KMS-11 (cell line): ENCODE measurements at regions not wholly inside any gene's neighbourhood (a gene's known extent, or its start where the extent isn't known, plus 50 kb on each side); places are given as distances from the start of the nearest gene placed in this dataset.

Experiments used
- H2AFZ ChIP-seq: fragments of 200-600 bp; sonication (generic); 2 replicates; pipeline ENCODE4 v1.6.1; 2016; ENCODE audit warnings: antibody characterized with exemption, mixed run types, low read depth
- H3K27ac ChIP-seq: fragments of 200-600 bp; sonication (generic); 2 replicates; pipeline ENCODE4 v1.6.1; 2016; ENCODE audit warnings: mild to moderate bottlenecking, mixed run types
- H3K27me3 ChIP-seq: fragments of 200-600 bp; sonication (generic); 2 replicates; pipeline ENCODE4 v1.6.1; 2017; ENCODE audit warnings: mild to moderate bottlenecking, low read depth, mixed run types, moderate library complexity; ENCODE audit not compliant: insufficient read depth
- H3K36me3 ChIP-seq: fragments of 200-600 bp; sonication (generic); 2 replicates; pipeline ENCODE4 v1.6.1; 2017; ENCODE audit warnings: mild to moderate bottlenecking, mixed run types; ENCODE audit not compliant: insufficient read depth
- H3K4me1 ChIP-seq: fragments of 200-600 bp; sonication (generic); 2 replicates; pipeline ENCODE4 v1.6.1; 2016; ENCODE audit warnings: mild to moderate bottlenecking, low read depth, mixed run types; ENCODE audit not compliant: poor library complexity, severe bottlenecking
- H3K4me2 ChIP-seq: fragments of 200-600 bp; sonication (generic); 2 replicates; pipeline ENCODE4 v1.7.0; 2016; ENCODE audit warnings: mild to moderate bottlenecking, mixed run types
- H3K4me3 ChIP-seq: fragments of 200-600 bp; sonication (generic); IDR thresholded peaks from 2 replicates; pipeline ENCODE4 v1.6.1; 2017; ENCODE audit warnings: low read depth, low read length, mixed read lengths; ENCODE audit not compliant: insufficient read depth
- H3K79me2 ChIP-seq: fragments of 200-600 bp; sonication (generic); 2 replicates; pipeline ENCODE4 v1.6.1; 2016; ENCODE audit warnings: low read depth, mixed run types; ENCODE audit not compliant: insufficient read depth
- H3K9ac ChIP-seq: fragments of 200-600 bp; sonication (generic); 2 replicates; pipeline ENCODE4 v1.6.1; 2016; ENCODE audit warnings: mild to moderate bottlenecking, mixed run types
- H4K20me1 ChIP-seq: fragments of 200-600 bp; sonication (generic); 2 replicates; pipeline ENCODE4 v1.6.1; 2016; ENCODE audit warnings: mild to moderate bottlenecking, mixed run types; ENCODE audit not compliant: insufficient read depth
- CTCF ChIP-seq: fragments of 200-600 bp; sonication (generic); conservative IDR thresholded peaks from 2 replicates; pipeline ENCODE4 v1.6.1; 2017; ENCODE audit warnings: low read depth, mild to moderate bottlenecking, antibody characterized with exemption, low read length, moderate library complexity, mixed read lengths

- Histone ChIP-seq H3K27ac (peak overlapping the region; percentile 82; the same call in 1 of the 2 replicates), H4K20me1 (no peaks in the 10 kb centered on the region), H3K36me3 (no peaks in the 10 kb centered on the region), H3K9ac (peak overlapping the region; percentile 73; the same call in 1 of the 2 replicates), H3K4me3 (peak overlapping the region; percentile 29), H3K27me3 (no peaks in the 10 kb centered on the region), H2AFZ (peak overlapping the region; percentile 85), H3K4me1 (peaks cover 28% of the 10 kb centered on the region), H3K4me2 (peak overlapping the region; percentile 68; the same call in 1 of the 2 replicates), H3K79me2 (no peaks in the 10 kb centered on the region)
- TF ChIP-seq CTCF = no peak
These were observed 58.4 kb upstream of the ARID1B start for GRCh38 chr6:156718647-156719394.

- Histone ChIP-seq H3K36me3 (no peaks in the 10 kb centered on the region), H2AFZ (no peak overlapping the region), H3K4me2 (no peak overlapping the region), H3K79me2 (no peaks in the 10 kb centered on the region), H3K4me3 (no peak overlapping the region), H3K27ac (no peak overlapping the region), H3K9ac (no peak overlapping the region), H3K4me1 (peaks cover 28% of the 10 kb centered on the region), H4K20me1 (no peaks in the 10 kb centered on the region), H3K27me3 (no peaks in the 10 kb centered on the region)
- no peak for TF ChIP-seq CTCF
These were observed 59.6 kb upstream of the ARID1B start for GRCh38 chr6:156717542-156717941.

GRCh38 chr6:156715839-156716238 is 61.3 kb upstream of the ARID1B start:
- Histone ChIP-seq H3K4me2 (no peak overlapping the region), H2AFZ (no peak overlapping the region), H3K4me1 (peaks cover 25% of the 10 kb centered on the region), H3K36me3 (no peaks in the 10 kb centered on the region), H3K27me3 (no peaks in the 10 kb centered on the region), H3K9ac (no peak overlapping the region), H3K4me3 (no peak overlapping the region), H3K27ac (no peak overlapping the region), H3K79me2 (no peaks in the 10 kb centered on the region), H4K20me1 (no peaks in the 10 kb centered on the region)
- TF ChIP-seq CTCF = no peak

- Histone ChIP-seq H3K27ac (no peak overlapping the region), H3K9ac (no peak overlapping the region), H3K79me2 (no peaks in the 10 kb centered on the region), H3K4me1 (peaks cover 5% of the 10 kb centered on the region), H3K27me3 (no peaks in the 10 kb centered on the region), H4K20me1 (no peaks in the 10 kb centered on the region), H2AFZ (no peak overlapping the region), H3K4me3 (no peak overlapping the region), H3K4me2 (no peak overlapping the region), H3K36me3 (no peaks in the 10 kb centered on the region)
- TF ChIP-seq CTCF = no peak
These were observed 63.6 kb upstream of the ARID1B start for GRCh38 chr6:156713548-156713947.
